ENCODE measurements at regions not wholly inside any gene's neighbourhood (a gene's known extent, or its start where the extent isn't known, plus 50 kb on each side); places are given as distances from the start of the nearest gene placed in this dataset.
"Not testable (repeated sequence)": the region's sequence is repeated elsewhere in the genome, so short reads cannot be mapped to it uniquely, and the experiment has no call there.

DNA sequence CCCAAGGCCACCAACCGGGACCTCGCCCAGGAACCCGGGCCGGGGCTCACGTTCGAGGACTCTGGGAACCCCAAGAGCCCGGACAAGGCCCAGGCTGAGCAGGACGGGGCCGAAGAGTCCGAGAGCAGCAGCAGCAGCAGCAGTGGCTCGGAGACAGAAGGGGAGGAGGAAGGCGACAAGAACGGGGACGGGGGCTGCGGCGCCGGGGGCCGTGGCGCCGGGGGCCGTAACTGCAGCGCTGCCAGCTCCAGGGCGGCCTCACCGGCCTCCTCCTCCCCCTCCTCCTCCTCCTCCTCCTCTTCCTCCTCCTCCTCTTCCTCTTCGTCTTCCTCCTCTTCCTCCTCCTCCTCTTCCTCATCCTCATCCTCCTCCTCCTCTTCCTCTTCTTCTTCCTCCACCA is 128.4 kb downstream of the ZNF479 start:
- TF ChIP-seq, protein P1, sequence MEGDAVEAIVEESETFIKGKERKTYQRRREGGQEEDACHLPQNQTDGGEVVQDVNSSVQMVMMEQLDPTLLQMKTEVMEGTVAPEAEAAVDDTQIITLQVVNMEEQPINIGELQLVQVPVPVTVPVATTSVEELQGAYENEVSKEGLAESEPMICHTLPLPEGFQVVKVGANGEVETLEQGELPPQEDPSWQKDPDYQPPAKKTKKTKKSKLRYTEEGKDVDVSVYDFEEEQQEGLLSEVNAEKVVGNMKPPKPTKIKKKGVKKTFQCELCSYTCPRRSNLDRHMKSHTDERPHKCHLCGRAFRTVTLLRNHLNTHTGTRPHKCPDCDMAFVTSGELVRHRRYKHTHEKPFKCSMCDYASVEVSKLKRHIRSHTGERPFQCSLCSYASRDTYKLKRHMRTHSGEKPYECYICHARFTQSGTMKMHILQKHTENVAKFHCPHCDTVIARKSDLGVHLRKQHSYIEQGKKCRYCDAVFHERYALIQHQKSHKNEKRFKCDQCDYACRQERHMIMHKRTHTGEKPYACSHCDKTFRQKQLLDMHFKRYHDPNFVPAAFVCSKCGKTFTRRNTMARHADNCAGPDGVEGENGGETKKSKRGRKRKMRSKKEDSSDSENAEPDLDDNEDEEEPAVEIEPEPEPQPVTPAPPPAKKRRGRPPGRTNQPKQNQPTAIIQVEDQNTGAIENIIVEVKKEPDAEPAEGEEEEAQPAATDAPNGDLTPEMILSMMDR (IDR thresholded peaks at IDR 0.05): not testable (repeated sequence)
- not testable (repeated sequence) for TF ChIP-seq POLR2A, POLR2AphosphoS5 (IDR thresholded peaks at IDR 0.05)
